GM18511 (cell line): ENCODE measurements at regions not wholly inside any gene's neighbourhood (a gene's known extent, or its start where the extent isn't known, plus 50 kb on each side); places are given as distances from the start of the nearest gene placed in this dataset.
A peak's percentile ranks its signal among the peaks of the same experiment; 100 is the strongest.

Source experiments
- ATAC-seq: cut with Tn5 transposase; IDR thresholded peaks from one replicate; pipeline ENCODE4 v1.9.1; 2021; ENCODE audit warnings: mild to moderate bottlenecking, moderate library complexity; ENCODE audit not compliant: unreplicated experiment

GRCh38 chr4:152039023-152039481 lies 278.2 kb upstream of the GATB start:
- no peak for ATAC-seq

GRCh38 chr4:152038238-152038637 lies 277.4 kb upstream of the GATB start:
- no peak for ATAC-seq

DNA sequence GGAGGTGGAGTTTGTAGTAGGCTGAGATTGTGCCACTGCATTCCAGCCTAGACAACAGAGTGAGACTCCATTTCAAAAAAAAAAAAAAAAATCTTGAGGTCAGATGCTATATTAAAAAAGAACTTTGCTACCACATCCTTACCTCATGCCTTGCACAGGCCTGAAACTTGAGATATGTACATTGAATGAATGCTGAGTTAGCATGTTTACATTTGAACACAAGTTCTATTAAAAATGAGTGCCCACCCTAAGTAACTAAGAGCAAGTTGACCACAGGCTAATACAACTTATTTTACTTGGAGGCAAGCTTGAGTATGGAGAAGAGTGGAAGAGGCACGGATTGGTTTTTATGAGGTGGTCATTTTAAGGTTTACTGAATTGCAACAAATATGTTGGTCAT lies 276.6 kb upstream of the GATB start:
- no peak for ATAC-seq

GRCh38 chr4:152033621-152034020 lies 272.8 kb upstream of the GATB start:
- ATAC-seq: no peak

DNA sequence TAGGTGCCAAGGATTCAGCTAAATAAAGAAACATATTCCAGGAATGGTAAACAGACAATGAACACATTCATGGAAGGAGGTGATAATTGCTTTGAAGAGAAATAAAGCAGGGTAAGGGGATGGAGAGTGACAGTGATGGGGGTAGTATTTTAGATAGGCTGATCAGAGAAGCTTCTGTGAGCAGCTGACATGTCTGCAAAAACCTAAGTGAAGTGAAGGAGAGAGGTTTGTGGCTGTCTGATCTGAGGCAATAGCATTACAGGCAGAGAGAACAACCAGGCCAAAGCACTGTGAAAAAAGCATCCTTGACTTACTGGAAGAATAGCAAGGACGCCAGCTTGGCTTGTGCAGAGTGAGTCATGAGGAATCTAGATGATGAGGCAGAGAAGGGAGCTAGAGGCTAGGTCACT lies 271.9 kb upstream of the GATB start:
- ATAC-seq: no peak

DNA sequence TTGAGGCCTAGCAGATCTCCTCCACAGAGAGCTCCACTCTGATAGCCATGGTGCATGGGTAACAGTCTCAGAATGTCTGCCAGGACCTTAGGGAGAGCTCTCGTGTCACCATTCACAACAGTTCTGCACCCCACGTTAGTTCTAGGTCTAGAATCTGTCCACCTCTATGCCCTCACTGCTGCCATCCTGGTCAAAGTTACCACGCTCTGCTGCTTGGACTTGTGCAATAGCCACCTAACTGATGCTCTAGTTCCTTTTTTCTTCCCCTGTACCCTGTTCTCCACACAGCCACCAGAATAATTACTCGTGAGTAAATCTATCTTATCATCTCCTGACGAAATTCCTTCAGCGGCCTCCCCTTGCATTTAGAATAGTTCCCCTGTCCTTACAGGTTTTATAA lies 268.8 kb upstream of the GATB start:
- ATAC-seq: no peak

DNA sequence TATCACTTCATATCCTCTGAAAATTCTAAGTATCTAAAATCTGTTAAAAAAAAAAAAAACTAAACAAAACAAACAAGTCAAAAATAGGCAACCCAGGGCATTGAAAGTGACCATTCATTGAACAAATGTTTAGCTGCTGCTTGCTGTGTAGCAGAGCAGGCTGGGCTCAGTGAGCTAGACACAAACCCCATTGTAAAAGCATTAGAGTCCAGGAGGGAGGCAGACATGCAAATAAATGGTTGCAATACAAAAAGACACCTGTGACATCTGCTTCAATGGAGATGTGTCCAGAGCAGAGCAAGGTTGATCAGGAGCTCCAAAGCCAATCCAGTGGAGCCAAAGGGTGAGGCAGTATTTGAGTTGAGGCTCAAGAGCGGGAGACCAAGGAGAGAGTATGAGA lies 267.3 kb upstream of the GATB start:
- no peak for ATAC-seq

GRCh38 chr4:152024881-152025280 lies 264.1 kb upstream of the GATB start:
- no peak for ATAC-seq

DNA sequence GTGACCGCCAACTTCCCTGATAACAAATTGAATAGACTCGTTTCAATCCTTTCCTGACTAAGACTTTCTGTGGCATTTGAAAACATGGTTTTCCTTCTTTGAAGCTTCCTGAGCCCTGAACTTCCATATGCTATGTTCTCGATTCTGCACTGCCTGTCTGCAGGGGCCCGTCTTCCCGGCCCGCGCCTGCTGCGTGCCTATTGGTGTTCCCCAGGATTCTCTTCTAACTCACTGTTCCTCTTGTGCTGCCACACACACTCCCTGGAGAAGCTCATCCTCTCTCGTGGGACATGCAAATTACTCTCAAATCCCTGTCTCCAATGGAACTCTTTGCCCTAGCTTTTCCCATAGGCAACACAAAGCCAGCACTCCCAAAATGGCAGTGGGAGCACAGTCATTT lies 262.9 kb upstream of the GATB start:
- no peak for ATAC-seq

GRCh38 chr4:152022543-152022942 lies 261.7 kb upstream of the GATB start:
- ATAC-seq: no peak

GRCh38 chr4:152021788-152022438 lies 261.1 kb upstream of the GATB start:
- ATAC-seq: no peak

GRCh38 chr4:152020073-152020472 lies 259.3 kb upstream of the GATB start:
- ATAC-seq: no peak

DNA sequence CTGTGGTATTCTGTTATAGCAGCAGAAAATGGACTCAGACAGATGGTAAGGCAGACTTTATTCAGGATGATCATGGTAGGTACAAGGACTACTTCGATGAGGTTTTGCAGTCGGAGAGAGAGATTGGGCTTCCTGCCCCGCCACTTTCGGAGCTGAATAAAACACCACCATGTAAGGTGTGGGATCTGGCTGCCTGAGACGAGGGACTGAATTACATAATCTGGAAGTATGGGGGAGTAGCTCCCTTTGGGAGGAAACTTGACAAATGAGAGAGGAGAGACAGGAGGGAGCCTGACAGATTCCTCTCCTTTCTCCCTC lies 255.5 kb upstream of the GATB start:
- no peak for ATAC-seq

- ATAC-seq: no peak
These were observed 254.9 kb upstream of the GATB start for GRCh38 chr4:152015597-152016302.

DNA sequence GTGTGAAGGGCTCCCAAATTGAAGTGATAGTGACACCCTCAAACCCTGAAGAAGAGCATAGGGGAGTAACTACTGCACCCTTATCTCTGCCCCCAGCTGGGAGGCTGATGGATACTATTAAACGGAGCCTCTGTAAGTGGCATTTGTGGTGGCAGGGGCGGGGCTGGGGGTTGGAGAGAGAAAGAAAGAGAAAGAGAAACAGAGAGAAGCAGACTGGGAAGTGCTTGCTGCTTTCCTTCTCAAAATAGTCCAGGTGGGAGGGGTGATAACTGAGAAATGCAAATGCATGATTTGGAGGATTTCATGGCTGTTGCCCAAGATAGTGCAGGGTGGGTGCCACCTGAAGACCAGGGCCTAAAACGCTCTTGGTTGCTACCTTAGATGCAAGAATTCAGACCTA lies 253.5 kb upstream of the GATB start:
- peak; percentile 94 for ATAC-seq

DNA sequence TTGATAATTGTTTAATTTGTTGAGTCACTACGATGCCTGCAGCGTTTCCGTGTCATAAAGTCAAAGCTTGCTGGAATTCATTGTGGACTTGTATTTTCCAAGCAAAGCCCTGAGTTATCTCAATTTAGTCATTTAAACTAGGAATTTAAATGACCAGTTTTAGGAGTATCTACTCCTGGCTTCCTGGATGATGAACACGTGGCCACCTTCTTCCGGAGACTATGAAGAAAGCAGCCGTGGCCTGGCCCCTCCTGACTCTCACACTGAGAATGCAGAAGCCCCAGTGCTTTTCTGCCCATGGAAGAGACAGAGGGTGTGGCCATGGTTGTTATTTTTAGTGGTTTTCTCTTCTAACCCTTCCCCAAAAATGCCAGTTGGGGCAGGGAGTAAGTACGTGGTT lies 250.7 kb upstream of the GATB start:
- ATAC-seq: no peak

DNA sequence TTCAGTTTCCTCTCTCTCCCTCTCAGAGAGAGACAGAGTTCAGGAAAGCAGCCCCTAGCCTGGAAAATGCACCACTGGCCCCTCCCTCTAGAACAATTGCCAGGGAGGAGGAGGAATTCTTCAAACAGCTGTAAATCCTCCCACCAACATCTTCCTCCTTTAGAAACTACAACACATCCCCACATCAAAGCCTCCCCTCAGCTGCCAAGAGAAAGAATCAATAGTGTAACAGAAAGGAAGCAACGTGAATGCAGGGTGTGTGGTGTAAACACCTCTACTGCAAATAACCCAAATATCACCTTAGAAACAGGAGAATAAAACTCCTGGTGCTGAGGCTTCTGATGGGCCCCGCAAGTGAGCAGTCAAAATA lies 249.9 kb upstream of the GATB start:
- no peak for ATAC-seq

DNA sequence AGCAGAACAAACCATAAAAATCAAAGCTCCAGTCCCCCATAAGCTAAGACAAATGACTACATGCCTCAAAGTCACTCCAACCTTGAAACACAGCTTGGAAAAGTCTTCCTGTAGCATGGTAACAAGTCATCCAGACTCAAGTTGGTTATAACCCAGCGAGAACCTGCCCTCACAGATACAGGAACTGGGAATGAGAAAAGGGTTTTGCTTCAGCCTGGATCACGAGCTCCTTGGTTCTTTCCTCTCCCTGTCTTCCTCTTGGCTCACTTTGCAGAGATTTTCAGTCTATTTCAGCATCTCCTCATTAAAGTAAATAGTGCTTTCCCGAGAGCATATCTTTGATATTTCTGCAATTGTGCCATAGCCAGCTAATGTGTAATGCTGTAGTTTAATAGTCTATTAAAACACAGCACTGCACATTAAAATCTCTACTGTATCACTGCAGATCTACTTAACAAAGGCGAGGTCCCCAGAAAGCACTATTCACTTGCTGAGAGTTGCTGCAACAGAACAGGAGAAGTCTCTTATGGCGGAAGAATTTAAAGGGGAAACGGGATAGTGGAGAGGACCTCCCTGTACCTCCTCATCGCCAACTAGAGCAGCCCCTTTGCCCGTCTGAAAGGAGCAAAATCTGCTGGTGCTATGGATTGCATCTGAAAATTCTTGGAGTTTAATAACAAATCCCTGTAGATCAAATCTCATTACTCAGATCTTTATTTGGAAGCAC lies 249.3 kb upstream of the GATB start:
- ATAC-seq: no peak

DNA sequence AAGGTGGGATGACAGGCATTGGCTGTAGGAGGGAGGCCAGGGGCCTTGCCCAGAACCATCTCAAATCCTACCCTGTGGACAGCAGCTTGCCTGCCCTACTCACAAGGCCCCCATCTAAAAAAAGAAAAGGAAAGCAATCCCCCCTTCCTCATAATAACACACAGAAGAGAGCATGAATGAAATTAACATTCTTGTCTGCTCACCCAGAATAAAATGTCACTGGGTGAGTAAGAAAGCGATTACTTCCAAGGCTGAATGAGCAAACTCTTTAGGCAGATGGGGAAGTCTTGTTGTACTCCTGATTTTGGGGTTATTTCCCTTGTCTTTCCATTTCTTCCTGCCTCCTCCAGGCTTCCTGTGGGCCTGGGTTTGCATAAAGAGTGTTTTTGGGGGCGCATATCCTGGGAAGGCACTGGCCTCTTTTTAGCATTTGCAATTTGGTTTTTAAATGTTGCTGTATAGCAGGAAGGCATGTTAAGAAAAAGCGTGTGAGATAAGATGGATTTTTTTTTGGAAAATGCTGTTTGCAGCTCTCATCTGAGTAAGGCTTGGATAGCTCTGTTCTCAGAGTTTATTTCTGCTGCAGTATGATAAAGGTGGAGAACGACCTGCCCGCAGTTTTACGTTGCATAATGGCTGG lies 248.3 kb upstream of the GATB start:
- no peak for ATAC-seq

DNA sequence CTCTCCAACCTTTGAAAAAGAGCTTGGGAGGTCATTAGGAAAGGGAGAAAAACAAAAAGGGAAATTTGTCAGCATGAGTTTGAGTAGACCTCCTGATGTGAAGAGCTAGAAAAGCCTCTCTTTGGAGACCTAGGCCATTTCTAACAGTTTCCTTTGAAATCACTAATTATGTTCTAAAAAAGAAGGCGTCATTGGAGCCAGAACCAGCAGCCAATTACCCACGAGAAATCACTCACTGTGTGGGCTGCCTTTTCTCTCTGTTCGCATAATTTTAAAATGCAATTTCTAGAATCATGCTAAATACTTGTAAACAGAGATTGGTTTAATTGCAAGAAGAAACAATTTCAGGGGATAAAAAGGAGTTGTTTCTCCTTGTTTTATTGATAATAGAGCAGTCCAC lies 246.3 kb upstream of the GATB start:
- ATAC-seq: no peak

DNA sequence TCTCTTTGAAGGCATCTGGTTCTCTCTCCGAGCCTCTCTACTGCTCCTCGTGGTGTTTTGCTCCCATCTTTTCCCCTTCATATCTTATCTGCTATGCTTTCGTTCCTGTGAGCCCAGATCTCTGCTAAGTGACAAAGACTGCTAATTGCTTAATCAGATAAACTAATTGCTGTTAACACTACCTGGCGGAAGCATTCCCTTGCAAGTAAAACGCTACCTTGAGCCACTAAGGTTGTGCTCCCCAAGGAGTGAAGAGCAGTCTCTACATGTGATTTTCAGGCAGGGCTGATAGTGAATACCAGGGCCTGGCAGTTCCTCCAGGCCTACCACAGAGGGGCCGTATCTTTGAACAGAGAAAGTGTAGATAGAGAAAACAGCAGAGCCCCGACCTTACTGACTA lies 244.0 kb upstream of the GATB start:
- no peak for ATAC-seq

- no peak for ATAC-seq
These were observed 239.7 kb upstream of the GATB start for GRCh38 chr4:152000518-152000917.
